ENCODE measurements at regions not wholly inside any gene's neighbourhood (a gene's known extent, or its start where the extent isn't known, plus 50 kb on each side); places are given as distances from the start of the nearest gene placed in this dataset.

- H3K36me3 ChIP-seq (ENCODE audit: insufficient read depth): no peaks in the 10 kb centered on the region
- no peak overlapping the region for H3K27ac ChIP-seq
- no peak overlapping the region for H2AFZ ChIP-seq (ENCODE audit: low read depth)
- no peak overlapping the region for H3K4me2 ChIP-seq
- no peaks in the 10 kb centered on the region for H4K20me1 ChIP-seq (ENCODE audit: insufficient read depth)
- no peaks in the 10 kb centered on the region for H3K27me3 ChIP-seq (ENCODE audit: insufficient read depth, low read depth)
- TF ChIP-seq CTCF (conservative IDR thresholded peaks at IDR 0.05; ENCODE audit: low read depth, low read length): no peak
- no peak overlapping the region for H3K9ac ChIP-seq
- no peak overlapping the region for H3K4me3 ChIP-seq (IDR thresholded peaks at IDR 0.05; ENCODE audit: insufficient read depth, low read depth, low read length)
- peaks cover 2% of the 10 kb centered on the region for H3K4me1 ChIP-seq (ENCODE audit: low read depth, poor library complexity, severe bottlenecking)
- H3K79me2 ChIP-seq (ENCODE audit: insufficient read depth, low read depth): no peaks in the 10 kb centered on the region
Measured at GRCh38 chr10:85542152-85542551, 824.4 kb downstream of the GRID1 start.

GRCh38 chr10:85542936-85543730 lies 823.5 kb downstream of the GRID1 start:
- Histone ChIP-seq H3K4me1 (ENCODE audit: low read depth, poor library complexity, severe bottlenecking) (peaks cover 12% of the 10 kb centered on the region), H2AFZ (ENCODE audit: low read depth) (no peak overlapping the region), H3K79me2 (ENCODE audit: insufficient read depth, low read depth) (no peaks in the 10 kb centered on the region), H3K4me2 (no peak overlapping the region), H3K27ac (no peak overlapping the region), H3K4me3 (IDR thresholded peaks at IDR 0.05; ENCODE audit: insufficient read depth, low read depth, low read length) (no peak overlapping the region), H4K20me1 (ENCODE audit: insufficient read depth) (no peaks in the 10 kb centered on the region), H3K36me3 (ENCODE audit: insufficient read depth) (no peaks in the 10 kb centered on the region), H3K9ac (no peak overlapping the region), H3K27me3 (ENCODE audit: insufficient read depth, low read depth) (no peaks in the 10 kb centered on the region)
- no peak for TF ChIP-seq CTCF (conservative IDR thresholded peaks at IDR 0.05; ENCODE audit: low read depth, low read length)

- TF ChIP-seq CTCF (conservative IDR thresholded peaks at IDR 0.05; ENCODE audit: low read depth, low read length): no peak
- Histone ChIP-seq H3K27me3 (ENCODE audit: insufficient read depth, low read depth) (no peaks in the 10 kb centered on the region), H3K4me3 (IDR thresholded peaks at IDR 0.05; ENCODE audit: insufficient read depth, low read depth, low read length) (no peak overlapping the region), H4K20me1 (ENCODE audit: insufficient read depth) (no peaks in the 10 kb centered on the region), H3K36me3 (ENCODE audit: insufficient read depth) (no peaks in the 10 kb centered on the region), H3K4me2 (no peak overlapping the region), H3K27ac (no peak overlapping the region), H3K9ac (no peak overlapping the region), H3K79me2 (ENCODE audit: insufficient read depth, low read depth) (no peaks in the 10 kb centered on the region), H2AFZ (ENCODE audit: low read depth) (no peak overlapping the region), H3K4me1 (ENCODE audit: low read depth, poor library complexity, severe bottlenecking) (peaks cover 19% of the 10 kb centered on the region)
Measured at GRCh38 chr10:85544956-85545355, 821.6 kb downstream of the GRID1 start.

- Histone ChIP-seq H3K4me3 (IDR thresholded peaks at IDR 0.05; ENCODE audit: insufficient read depth, low read depth, low read length) (no peak overlapping the region), H3K27me3 (ENCODE audit: insufficient read depth, low read depth) (no peaks in the 10 kb centered on the region), H3K27ac (no peak overlapping the region), H3K4me2 (no peak overlapping the region), H3K36me3 (ENCODE audit: insufficient read depth) (no peaks in the 10 kb centered on the region), H3K9ac (no peak overlapping the region), H3K79me2 (ENCODE audit: insufficient read depth, low read depth) (no peaks in the 10 kb centered on the region), H2AFZ (ENCODE audit: low read depth) (no peak overlapping the region), H4K20me1 (ENCODE audit: insufficient read depth) (no peaks in the 10 kb centered on the region), H3K4me1 (ENCODE audit: low read depth, poor library complexity, severe bottlenecking) (peaks cover 19% of the 10 kb centered on the region)
- no peak for TF ChIP-seq CTCF (conservative IDR thresholded peaks at IDR 0.05; ENCODE audit: low read depth, low read length)
Measured at GRCh38 chr10:85545874-85546273, 820.7 kb downstream of the GRID1 start.

Data from KMS-11 (cell line).